Kidney epithelial cell (primary cell): ENCODE measurements at regions not wholly inside any gene's neighbourhood (a gene's known extent, or its start where the extent isn't known, plus 50 kb on each side); places are given as distances from the start of the nearest gene placed in this dataset.

Source experiments
- DNase-seq: peaks from one replicate; pipeline ENCODE4 v3.0.0-alpha.2; 2010; ENCODE audit warnings: low read depth
- H3K27me3 ChIP-seq: 2 replicates; pipeline ENCODE4 v1.6.0; 2011; ENCODE audit warnings: low read length; ENCODE audit not compliant: control insufficient read depth, insufficient read depth
- H3K36me3 ChIP-seq: 2 replicates; pipeline ENCODE4 v1.5.1; 2011; ENCODE audit warnings: low read length; ENCODE audit not compliant: control insufficient read depth, insufficient read depth
- H3K4me3 ChIP-seq: 2 replicates; pipeline ENCODE4 v1.5.1; 2011; ENCODE audit warnings: low read depth, mild to moderate bottlenecking, control low read depth, low read length
- TF ChIP-seq, protein P1 (sequence below): IDR thresholded peaks from 2 replicates; pipeline ENCODE4 v1.5.1; 2011; ENCODE audit warnings: mild to moderate bottlenecking, moderate library complexity, low read length, control low read depth, inconsistent platforms; ENCODE audit not compliant: insufficient read depth, poor library complexity, severe bottlenecking

DNA sequence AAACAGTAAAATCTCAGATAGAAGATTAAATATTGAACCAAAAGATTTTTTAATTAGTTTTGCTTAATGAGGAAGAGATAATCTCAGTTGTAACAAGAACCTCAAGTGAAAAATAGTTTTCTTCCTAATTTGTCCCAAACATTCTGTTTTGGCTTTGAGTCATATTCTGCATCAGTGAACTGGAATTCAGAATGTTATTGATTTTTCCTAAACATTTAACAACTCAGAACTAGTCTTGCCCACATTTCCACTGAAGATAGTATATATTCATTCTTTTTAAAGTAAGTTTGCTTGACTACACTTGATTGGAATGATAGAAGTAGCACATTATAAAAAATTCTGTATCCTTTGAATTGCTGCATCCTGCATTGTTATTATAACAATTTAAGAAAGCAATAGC is 85.7 kb upstream of the UGP2 start:
- no peaks in the 10 kb centered on the region for H3K27me3 ChIP-seq
- no peak overlapping the region for H3K4me3 ChIP-seq
- no peaks in the 10 kb centered on the region for H3K36me3 ChIP-seq
- TF ChIP-seq, protein P1, sequence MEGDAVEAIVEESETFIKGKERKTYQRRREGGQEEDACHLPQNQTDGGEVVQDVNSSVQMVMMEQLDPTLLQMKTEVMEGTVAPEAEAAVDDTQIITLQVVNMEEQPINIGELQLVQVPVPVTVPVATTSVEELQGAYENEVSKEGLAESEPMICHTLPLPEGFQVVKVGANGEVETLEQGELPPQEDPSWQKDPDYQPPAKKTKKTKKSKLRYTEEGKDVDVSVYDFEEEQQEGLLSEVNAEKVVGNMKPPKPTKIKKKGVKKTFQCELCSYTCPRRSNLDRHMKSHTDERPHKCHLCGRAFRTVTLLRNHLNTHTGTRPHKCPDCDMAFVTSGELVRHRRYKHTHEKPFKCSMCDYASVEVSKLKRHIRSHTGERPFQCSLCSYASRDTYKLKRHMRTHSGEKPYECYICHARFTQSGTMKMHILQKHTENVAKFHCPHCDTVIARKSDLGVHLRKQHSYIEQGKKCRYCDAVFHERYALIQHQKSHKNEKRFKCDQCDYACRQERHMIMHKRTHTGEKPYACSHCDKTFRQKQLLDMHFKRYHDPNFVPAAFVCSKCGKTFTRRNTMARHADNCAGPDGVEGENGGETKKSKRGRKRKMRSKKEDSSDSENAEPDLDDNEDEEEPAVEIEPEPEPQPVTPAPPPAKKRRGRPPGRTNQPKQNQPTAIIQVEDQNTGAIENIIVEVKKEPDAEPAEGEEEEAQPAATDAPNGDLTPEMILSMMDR: no peak
- DNase-seq: no peak

DNA sequence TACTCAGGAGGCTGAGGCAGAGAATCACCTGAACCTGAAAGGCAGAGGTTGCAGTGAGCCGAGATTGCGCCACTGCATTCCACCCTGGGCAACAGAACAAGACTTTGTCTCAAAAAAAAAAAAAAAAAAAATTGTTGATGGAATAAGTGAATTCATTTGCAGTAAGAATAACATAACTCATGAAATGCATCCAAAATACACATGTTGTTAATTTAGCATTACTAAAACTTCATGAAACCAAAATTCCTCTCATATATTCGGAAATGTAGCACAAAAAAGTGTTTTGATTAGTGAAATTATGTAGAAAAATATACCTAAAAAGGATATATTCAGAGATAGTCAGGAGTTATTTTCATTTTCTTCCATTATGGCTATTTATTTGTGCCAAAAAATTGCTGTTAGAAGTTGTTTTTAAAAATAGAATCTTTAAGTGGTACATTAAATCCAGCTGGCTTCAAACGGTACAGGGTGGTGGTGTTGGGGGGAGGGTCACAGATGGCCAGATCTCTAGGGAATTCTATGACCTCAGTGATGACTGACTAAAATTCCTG is 78.2 kb upstream of the UGP2 start:
- Histone ChIP-seq H3K36me3 (no peaks in the 10 kb centered on the region), H3K4me3 (no peak overlapping the region), H3K27me3 (no peaks in the 10 kb centered on the region)
- TF ChIP-seq, protein P1: no peak
- no peak for DNase-seq

- H3K36me3 ChIP-seq: no peaks in the 10 kb centered on the region
- H3K27me3 ChIP-seq: no peaks in the 10 kb centered on the region
- no peak overlapping the region for H3K4me3 ChIP-seq
- DNase-seq: no peak
- TF ChIP-seq, protein P1: no peak
Observed at GRCh38 chr2:63764630-63765029, 77.1 kb upstream of the UGP2 start.

DNA sequence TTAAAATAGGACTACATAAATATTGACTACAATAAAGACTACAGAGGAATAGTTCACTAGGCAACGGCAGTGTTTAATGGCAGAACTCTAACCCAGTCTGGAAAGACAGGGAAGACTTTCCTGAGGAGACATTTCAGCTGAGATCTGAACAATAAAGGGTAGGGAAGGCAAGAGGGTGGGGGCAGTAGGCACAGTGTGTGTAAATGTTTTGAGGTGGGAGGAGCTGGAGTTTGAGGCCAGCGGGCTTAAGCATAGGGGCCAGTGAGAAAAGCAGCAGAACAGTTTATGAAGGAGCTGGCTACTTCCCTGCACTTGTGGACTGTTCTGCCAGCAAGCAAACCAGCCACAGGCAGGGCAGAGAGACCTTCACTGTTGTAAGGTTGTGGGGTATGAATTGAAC is 76.6 kb upstream of the UGP2 start:
- Histone ChIP-seq H3K27me3 (no peaks in the 10 kb centered on the region), H3K4me3 (no peak overlapping the region), H3K36me3 (no peaks in the 10 kb centered on the region)
- no peak for DNase-seq
- TF ChIP-seq, protein P1: no peak

GRCh38 chr2:63767307-63767706 is 74.4 kb upstream of the UGP2 start:
- H3K4me3 ChIP-seq: no peak overlapping the region
- H3K27me3 ChIP-seq: no peaks in the 10 kb centered on the region
- no peak for DNase-seq
- H3K36me3 ChIP-seq: no peaks in the 10 kb centered on the region
- TF ChIP-seq, protein P1: no peak

- Histone ChIP-seq H3K27me3 (no peaks in the 10 kb centered on the region), H3K4me3 (no peak overlapping the region), H3K36me3 (no peaks in the 10 kb centered on the region)
- no peak for DNase-seq
- TF ChIP-seq, protein P1: no peak
Observed at GRCh38 chr2:63768051-63768450, 73.6 kb upstream of the UGP2 start.
